ENCODE measurements at regions not wholly inside any gene's neighbourhood (a gene's known extent, or its start where the extent isn't known, plus 50 kb on each side); places are given as distances from the start of the nearest gene placed in this dataset.

- TF ChIP-seq CTCF (conservative IDR thresholded peaks at IDR 0.05 in 1 of 2, IDR thresholded peaks at IDR 0.05 in 1 of 2; ENCODE audit: low read depth in 1 of 2, low read length in 2 of 2) (no peak), EZH2 (IDR thresholded peaks at IDR 0.05; ENCODE audit: low read length, missing control alignments) (no peak)
Observed at GRCh38 chr4:43234626-43235415, 342.3 kb downstream of the GRXCR1 start.
